Stimulated activated CD4-positive, alpha-beta T cell treated with anti-CD3 and anti-CD28 coated beads, TNF-alpha, amount 100 ng/mL, for 24 hours (primary cell): ENCODE measurements at regions not wholly inside any gene's neighbourhood (a gene's known extent, or its start where the extent isn't known, plus 50 kb on each side); places are given as distances from the start of the nearest gene placed in this dataset.
"Not testable (repeated sequence)": the region's sequence is repeated elsewhere in the genome, so short reads cannot be mapped to it uniquely, and the experiment has no call there.

Source experiments
- DNase-seq, 3 experiments: peaks; one replicate each; pipeline ENCODE4 v3.0.0-alpha.2; 2020; ENCODE audit warnings: low read depth in 3 of 3

DNA sequence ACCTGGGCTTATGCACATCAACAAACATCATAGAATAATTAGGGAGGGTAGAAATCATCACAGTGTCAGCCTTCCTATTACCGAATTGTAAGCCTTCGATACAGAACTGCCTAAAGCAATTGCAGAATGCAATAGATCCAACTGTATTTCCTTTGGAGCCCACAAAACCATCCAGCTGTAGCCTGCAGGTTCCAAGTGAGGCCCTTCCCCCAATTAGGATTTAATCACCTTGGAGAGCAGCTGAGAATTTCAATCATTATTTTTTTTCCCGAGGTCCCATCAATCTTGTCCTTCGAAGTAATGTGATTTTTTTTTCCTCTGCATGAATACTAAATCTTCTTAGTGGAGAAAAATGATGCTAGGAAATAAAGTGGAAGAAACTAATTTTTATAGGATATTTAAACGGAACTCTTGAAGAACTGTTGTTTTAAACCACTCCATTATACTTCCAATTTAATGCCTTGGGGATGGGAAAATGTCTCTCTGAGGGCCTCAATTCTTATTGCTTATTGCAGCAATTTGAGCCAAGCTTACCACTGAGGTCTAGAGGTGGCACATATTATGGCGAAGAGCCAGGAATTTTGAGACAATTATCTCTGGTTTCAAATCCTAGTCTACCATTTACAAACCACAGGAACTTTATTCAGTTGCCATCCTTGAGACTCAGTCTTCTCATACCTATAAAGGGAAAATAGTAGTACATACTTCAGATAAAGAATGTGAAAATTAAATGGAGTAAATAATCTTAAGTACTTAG, 953.4 kb upstream of the IGFBP7 start:
- no peak for DNase-seq

DNA sequence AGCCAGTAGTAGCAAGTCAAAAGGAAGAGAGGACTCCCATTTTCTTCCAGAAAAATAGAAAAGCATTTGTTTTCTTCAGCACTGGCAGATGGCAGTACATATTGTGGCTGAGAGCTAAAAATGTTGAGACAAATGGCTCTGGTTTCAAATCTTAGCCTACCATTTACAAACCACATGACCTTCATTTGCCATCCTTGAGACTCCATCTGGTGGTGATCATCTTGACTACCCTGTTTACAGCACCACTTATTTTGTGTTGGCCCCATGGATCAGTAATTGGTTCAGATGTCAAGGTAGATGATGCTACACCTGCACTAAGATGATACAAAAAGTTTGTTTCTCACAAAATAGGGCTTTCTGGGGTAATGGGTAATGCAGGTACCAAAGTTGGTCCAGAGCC, 951.8 kb upstream of the IGFBP7 start:
- DNase-seq: no peak

DNA sequence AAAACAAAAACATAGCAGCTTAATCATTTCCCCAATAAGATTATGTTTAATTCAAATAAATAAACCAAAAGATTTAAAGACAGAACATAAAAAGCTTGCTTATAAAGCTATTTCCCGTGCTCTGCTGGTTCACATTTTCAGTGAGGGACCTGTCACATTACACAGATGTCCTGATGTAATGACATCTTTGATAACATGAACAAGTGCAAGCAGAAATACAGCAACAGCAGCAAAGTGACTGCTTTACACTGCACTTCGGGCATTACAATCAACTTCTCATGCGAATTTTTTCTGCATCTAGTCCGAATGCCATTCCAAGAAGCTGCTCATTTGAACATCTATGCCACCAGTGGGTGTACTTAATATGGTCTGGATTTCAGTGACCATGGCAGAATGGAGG, 940.3 kb upstream of the IGFBP7 start:
- DNase-seq: no peak

DNA sequence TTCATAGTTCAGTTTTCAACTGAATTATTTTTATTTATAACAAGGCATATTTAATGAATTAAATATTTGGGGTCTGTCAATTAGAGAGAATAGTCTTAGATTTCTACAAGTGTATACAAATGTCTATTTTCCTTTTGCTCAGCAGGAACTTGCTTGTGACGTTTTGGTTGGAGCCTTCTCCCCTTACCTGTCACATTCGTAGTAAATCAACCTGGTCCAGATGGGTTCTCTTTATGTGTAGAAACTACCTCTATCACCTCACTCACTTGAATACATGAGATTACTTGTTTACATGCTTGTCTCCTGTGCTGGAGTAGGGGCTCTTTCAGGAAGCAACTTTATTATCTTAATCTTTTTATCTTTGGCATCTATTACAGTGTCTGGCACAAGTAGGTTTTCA, 938.3 kb upstream of the IGFBP7 start:
- no peak for DNase-seq

DNA sequence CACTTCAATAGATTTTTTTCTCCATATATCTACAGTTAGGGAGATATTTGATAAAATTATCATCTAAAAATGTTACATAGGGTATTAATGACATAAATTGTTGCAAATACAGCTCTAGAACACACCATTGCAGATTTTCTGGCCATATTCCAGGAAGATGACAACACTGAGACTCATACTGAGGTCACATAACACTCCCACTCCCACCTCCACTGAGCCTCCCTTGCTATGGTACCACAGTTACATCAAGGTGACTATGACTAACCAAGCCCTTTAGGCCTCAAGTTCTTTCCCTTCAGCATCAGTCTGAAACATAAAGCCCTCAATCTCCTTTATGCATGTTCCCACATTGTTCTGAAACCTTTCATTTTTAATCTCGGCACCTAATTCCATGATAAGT, 932.0 kb upstream of the IGFBP7 start:
- no peak for DNase-seq

DNA sequence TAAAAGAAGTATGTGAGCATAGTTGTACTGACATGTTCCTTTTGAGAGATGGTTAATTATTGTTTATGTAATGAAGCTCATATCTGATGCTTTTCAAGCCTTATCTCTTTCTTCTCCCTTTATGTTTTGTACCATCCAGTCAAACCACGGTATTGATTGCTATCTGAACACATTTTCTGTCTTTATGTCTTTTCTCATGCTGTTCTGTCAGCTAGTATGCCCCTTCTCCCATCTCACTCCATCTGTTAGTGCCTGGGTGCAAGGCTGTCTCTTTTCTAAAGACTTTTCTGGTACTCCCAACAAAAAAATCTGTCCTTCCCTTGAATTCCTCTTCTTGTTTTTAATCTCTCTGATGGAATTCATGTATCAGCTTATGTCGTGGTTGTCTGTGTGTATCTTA, 883.8 kb upstream of the IGFBP7 start:
- no peak for DNase-seq

DNA sequence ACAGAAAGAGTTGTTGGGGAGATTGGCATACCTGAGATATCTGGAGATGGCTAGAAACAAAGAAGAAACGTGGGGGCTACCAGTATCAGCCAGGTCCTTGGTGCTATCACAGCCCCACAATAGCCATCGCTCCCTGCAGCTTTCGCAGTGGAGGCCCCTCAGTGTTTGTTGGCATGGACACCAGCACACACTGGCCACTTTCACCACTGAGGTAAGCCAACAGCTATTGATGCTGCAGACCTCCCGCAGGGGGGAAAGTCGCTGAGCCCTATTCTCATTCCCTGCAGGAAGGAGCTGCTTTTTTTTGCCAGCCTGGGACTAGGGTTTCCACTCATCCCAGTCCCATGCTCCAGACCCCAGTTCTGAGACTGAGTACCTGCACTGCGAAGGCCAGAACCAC, 879.2 kb upstream of the IGFBP7 start:
- no peak for DNase-seq

DNA sequence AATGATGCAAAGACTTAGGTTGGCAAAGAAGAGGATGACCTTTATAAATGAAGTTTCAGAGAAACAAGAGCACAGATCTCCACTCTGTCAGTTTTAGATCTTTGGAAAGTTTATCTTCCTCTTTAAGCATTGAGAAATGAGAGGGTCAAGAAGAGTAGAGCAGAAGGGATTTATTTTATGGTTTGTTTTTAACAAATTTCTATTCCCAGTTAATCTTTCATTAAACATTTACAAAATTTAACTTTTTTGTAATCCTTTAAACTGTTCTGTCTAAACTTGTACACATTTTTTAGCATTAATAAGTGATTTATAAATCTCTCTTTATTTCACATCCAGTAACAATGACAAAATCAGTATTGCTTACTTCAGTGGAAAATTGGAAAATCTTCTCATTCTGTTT, 875.0 kb upstream of the IGFBP7 start:
- DNase-seq: no peak

DNA sequence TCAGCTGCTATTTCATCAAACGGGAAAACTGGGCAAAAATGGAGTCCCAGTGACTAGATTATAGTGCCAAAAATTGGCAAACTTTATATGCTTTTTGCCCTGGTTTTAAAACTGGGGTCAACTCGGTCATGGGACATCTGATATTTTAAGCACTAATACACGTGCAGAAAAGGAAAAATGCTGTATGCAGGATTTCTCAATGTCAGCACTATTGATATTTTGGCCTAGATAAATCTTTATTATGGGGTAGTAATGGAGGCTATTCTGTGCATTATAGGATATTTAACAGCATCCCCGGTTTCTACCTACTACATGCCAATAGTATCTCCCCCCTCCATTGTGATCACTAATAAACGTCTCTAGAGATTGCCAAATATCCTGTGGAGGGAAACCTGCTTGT, 870.9 kb upstream of the IGFBP7 start:
- DNase-seq: no peak

DNA sequence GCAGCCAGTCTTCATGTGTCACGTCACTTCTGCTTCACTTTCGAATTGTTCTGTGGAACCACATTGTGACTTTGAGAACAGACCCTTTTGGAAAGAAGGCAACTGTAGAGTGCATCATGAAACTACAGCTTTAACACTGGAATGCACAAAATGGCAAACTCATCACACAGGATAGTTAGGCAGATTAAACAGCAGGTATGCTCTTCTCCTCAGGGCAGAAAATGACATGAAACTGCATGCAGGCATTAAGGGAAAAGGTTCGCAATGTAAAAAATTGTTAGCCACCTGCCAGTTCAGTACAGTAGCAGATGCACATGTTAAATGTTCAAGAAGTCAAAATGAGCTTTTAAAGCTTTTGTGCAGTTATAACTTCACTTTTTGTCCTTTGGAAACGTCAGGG, 864.6 kb upstream of the IGFBP7 start:
- no peak for DNase-seq

DNA sequence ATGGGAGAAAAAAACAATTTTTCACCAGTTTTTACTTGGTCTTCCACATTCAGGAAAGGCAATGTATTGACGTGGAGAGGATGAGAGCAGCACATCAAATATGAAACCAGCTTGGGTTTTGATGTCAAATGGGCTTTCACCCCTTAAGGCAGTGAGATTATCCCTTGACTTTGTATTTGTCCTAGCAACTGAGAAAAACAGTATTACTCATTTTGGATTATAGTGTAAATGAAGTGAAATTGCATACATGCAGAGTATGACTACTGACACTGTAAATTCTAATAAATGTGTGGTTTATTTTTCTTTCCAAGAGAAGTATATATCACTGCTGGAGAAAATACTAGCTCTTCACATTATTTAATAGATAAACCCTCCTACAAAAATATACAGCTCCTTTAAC, 863.6 kb upstream of the IGFBP7 start:
- DNase-seq: no peak

DNA sequence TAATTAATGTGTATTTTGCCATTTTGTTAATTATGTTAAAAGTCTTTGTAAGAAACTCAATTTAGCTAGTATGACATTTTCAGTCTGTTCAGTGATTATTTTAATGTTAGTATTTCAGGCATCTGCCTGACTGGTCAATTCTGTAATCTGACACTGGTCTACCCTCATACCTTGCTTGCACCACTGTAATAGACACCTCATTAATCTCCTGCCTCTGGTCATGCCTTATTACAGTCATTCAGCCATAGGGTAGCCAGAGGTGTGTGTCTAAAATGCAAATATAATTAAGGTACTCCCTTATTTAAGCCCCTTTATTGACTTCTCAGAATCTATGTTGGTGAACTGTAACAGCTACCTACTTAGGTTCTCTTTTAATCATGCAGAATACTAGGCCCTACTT, 861.1 kb upstream of the IGFBP7 start:
- DNase-seq: no peak

DNA sequence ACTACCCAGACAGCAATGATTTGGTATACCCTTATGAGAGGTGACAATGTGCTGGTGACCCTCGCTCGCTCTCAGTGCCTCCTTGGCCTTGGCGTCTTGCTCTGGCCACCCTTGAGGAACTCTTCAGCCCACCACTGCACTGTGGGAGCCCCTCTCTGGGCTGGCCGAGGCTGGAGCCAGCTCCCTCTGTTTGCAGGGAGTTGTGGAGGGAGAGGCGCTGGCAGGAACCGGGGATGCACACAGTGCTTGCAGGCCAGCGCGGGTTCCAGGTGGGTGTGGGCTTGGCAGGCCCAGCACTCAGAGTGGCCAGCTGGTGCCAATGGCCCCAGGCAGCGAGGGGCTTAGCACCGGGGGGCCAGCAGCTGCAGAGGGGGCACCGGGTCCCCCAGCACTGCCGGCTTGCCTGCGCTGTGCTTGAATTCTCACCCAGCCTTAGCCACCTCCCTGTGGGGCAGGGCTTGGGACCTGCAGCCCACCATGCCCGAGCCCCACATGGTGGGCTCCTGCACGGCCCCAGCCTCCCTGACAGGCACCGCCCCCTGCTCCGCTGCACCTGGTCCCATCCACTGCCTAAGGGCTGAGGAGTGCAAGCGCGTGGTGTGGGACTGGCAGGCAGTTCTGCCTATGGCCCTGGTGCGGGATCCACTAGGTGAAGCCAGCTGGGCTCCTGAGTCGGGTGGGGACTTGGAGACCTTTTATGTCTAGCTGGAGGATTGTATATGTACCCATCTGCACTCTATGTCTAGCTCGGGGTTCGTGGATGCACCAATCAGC, 857.0 kb upstream of the IGFBP7 start:
- DNase-seq: no peak

DNA sequence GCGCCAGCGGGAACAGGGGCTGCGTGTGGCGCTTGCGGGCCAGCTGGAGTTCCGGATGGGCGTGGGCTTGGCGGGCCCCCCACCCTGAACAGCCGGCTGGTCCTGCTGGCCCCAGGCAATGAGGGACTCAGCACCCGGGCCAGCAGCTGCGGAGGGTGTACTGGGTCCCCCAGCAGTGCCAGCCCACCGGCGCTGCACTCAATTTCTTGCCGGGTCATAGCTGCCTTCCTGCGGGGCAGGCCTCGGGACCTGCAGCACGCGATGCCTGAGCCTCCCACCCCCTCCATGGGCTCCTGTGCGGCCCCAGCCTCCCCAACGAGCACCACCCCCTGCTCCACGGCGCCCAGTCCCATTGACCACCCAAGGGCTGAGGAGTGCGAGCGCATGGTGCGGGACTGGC, 855.2 kb upstream of the IGFBP7 start:
- not testable (repeated sequence) for DNase-seq

DNA sequence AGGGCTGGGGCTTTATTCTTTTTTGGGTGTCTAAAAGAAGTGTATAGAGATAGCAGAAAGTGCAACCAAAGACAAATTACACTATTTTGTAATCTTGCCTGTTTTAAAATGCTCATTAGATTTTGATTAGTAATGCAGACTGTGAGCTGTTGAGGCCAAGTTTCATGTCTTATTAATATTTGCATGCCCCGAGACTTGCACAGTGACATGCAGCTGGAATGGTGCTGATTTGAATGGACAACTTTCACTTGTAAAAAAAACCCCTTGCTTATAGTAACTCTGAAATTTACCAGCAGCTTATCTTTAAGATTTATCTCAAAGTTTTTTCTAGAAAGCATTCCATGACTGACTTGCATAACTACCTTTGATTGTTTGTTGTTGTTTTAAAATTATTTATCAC, 835.1 kb upstream of the IGFBP7 start:
- no peak for DNase-seq

DNA sequence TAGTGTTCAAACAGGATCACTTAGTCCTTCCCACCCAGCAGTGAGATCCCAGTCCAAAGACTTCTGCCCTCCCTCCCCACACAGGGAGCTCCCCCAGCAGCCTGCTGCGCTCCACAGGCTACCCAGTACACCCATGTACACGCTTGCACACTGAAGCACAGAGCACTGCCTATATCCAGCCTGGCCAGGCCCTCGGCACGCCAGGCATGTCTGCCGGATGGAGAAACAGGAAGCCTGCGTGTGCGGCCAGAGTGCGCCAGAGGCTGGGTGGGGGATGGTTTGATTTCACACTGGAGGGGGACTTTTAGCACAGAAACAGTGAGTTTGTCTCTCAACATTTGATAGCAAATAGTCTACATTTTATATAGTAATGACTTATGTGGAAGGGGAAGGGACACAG, 833.5 kb upstream of the IGFBP7 start:
- DNase-seq: no peak

DNA sequence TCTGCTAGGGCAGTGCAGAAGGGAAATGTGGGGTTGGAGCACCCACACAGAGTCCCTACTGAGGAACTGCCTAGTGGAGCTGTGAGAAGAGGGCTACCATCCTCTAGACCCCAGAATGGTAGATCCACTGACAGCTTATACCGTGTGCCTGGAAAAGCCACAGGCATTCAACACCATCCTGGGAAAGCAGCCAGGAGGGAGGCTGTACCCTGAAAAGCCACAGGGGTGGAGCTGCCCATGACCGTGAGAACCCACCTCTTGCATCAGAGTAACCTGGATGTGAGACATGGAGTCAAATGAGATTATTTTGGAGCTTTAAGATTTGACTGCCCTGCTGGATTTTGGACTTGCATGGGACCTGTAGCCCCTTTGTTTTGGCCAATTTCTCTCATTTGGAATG, 827.1 kb upstream of the IGFBP7 start:
- DNase-seq: not testable (repeated sequence)

DNA sequence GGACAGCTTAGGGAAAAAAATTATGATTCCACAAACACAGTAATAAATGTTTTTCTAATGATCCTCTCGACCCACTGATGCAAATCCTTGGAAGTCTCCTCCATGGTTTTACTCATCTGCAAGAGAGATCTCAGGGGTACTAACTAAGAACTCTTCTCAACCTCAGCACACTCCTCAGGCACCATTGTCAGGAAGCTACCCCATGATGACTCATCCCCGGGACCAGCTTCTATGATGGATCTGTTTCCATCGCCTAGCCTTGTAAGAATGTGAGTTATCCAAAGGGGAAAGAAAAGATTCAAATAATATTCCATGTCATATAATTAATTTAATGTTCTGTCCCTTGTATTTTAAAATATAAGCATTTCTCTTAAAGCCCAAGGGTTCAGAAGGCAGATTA, 816.1 kb upstream of the IGFBP7 start:
- DNase-seq: no peak

DNA sequence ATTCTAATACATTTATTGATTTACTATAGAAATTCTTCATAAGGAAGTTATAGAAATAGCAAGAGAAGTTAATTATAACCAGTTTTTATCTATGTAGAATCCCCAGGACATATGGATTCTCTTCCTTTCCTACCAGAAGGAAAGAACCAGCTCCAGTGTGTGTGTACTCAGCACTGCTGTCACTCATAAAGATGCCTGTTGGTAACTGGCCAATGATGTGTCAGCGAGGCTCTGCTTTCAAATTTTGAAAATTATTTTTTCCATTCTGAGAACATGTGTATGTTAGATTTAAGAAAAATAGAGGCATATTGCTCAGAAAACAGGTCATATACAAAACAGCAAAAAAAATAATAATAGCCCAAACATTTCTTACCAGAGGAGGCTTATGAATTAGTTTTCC, 814.8 kb upstream of the IGFBP7 start:
- DNase-seq: no peak

DNA sequence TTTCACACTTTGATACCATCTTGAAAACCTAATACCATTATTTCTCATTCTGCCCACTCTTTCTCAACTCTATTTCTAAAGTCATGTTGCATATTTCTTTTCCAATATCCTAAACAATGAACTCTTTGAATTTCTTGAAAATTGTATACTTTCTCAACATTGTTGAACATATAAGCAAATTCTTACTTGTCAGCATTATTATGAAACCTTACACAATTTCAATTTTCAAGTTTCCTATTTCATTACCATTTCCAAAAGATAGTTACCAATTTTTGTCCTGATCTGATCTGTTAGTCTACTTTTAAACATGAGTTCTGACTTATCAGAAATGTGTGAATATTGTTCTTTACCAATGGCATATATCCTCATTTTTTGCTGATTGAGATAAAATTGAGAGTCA, 806.3 kb upstream of the IGFBP7 start:
- DNase-seq: no peak

DNA sequence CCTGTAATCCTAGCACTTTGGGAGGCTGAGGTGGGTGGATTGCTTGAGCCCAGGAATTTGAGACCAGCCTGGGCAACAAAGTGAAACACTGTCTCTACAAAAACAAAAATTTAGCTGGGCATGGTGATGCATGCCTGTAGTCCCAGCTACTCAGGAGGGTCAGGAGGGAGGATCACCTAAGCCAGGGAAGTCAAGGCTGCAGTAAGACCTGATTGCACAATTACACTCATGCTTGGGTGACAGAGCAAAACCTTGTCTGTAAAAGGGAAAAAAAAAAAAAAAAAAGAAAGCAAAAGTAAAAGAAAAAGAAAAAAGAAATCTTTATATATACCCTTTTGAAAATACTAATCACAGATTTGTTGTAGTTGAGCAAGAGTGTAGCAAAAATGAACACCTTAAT, 801.0 kb upstream of the IGFBP7 start:
- DNase-seq: no peak

DNA sequence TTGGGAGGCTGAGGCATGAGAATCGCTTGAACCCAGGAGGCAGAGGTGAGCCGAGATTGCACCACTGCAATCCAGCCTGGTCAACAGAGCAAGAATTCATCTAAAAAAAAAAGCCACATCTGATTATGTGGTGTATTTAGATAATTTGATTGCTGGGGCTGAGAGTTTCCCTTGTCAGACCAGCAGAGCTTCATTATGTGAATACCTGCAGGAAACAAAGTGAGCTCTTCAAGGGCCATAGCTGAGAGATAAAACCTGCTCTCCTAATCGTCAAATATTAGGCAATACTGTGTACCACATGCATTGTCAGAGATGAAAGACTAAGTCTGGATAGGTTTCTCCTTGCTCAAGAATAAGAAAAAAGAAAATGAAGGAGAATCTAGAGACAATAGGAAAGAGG, 800.0 kb upstream of the IGFBP7 start:
- DNase-seq: no peak

DNA sequence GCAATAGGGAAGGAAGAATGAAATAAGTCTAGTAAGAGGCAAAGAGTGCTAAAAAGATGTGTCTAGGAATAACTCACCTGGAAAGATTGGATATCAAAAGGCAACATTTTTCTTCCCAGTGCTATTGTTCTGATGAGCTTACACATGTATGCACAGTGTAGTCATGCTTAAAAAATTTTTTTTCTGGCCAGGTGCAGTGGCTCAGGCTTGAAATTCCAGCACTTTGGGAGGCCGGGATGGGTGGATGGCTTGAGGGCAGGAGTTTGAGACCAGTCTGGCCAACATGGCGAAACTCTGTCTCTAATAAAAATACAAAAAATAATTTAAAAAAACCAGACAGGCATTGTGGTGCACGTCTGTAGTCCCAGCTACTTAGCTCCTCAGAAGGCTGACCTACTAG, 795.8 kb upstream of the IGFBP7 start:
- DNase-seq: no peak

DNA sequence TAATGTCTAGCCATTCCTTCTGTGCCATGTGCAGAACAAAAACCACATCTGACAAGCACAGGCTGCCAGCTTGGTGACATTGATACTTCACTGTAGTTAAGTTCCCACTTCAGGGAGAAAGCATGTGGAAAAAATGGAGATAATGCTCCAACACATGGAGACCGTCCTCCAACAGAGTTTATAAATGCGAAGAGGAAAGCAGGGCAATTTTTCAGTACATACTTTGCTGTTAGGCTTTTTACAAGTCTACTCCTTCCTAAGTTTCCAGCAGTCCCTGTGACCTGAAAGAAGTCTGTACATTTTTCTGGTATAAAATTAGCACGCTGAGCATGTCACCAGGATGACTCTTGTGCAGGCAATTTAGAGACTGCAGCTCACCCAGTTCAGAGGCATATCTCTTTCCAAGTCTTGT, 766.9 kb upstream of the IGFBP7 start:
- no peak for DNase-seq
